22Rv1 (cell line): ENCODE measurements at regions not wholly inside any gene's neighbourhood (a gene's known extent, or its start where the extent isn't known, plus 50 kb on each side); places are given as distances from the start of the nearest gene placed in this dataset.

Source experiments
- CTCF ChIP-seq: fragments of 450-650 bp; IDR thresholded peaks from 2 replicates; pipeline ENCODE4 v1.5.1; 2017; ENCODE audit warnings: mild to moderate bottlenecking
- ZFX ChIP-seq: fragments of 450-650 bp; IDR thresholded peaks from 2 replicates; pipeline ENCODE4 v1.6.1; 2017; ENCODE audit warnings: antibody characterized with exemption, borderline replicate concordance

DNA sequence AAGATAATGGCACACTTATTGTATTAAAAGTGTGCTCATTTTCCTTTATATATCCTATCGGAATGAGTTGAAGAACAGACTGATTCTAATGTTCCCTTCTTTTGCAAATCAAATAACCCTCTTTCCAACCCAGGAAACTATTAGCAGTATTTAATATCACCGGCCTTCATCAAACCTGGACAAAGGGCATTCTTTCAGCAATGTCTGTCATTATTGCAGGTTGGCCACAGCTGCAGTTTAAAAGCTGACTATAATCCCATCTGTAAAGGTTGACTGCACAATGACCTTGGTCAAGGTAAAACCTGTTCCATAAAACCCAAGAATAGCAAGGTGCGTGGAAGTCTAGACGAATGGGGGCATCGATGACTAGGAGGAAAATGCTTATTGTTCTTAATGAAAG, 472.3 kb upstream of the SOX5 start:
- TF ChIP-seq CTCF = no peak
- no peak for TF ChIP-seq ZFX
